Activated naive CD4-positive, alpha-beta T cell treated with anti-CD3 and anti-CD28 coated beads for 36 hours (primary cell): ENCODE measurements at regions not wholly inside any gene's neighbourhood (a gene's known extent, or its start where the extent isn't known, plus 50 kb on each side); places are given as distances from the start of the nearest gene placed in this dataset.
"Not testable (repeated sequence)": the region's sequence is repeated elsewhere in the genome, so short reads cannot be mapped to it uniquely, and the experiment has no call there.

Experiments
- CTCF ChIA-PET: fragments of 350-600 bp; sonication (Branson Sonifier 250); formaldehyde crosslinking; loops from one replicate; lab custom pipeline; 2021; ENCODE audit warnings: antibody characterized with exemption; lab: Charles Lee
- DNase-seq: peaks from one replicate; pipeline ENCODE4 v3.0.0-alpha.2; 2020
- H3K27ac Mint-ChIP-seq: one replicate; pipeline ENCODE4 v1.8.0; 2021; ENCODE audit warnings: mild to moderate bottlenecking, mixed read lengths
- H3K27me3 Mint-ChIP-seq: one replicate; pipeline ENCODE4 v1.8.0; 2021; ENCODE audit warnings: low read depth, mixed read lengths
- H3K36me3 Mint-ChIP-seq: one replicate; pipeline ENCODE4 v1.8.0; 2021; ENCODE audit warnings: low read depth, mixed read lengths
- H3K4me1 Mint-ChIP-seq: one replicate; pipeline ENCODE4 v1.8.0; 2021; ENCODE audit warnings: low read depth, mixed read lengths
- H3K4me3 Mint-ChIP-seq: one replicate; pipeline ENCODE4 v1.8.0; 2021; ENCODE audit warnings: mild to moderate bottlenecking, moderate library complexity, mixed read lengths
- H3K9me3 Mint-ChIP-seq: one replicate; pipeline ENCODE4 v1.8.0; 2021; ENCODE audit warnings: mixed read lengths
- intact Hi-C: fragments of 100-400 bp; cut with micrococcal nuclease; formaldehyde crosslinking; loops from one replicate; pipeline ENCODE4 v1.15.1; 2023

- DNase-seq = no peak
- no peak overlapping the region for H3K27ac Mint-ChIP-seq
- H3K4me1 Mint-ChIP-seq = no peaks in the 10 kb centered on the region
- no peaks in the 10 kb centered on the region for H3K9me3 Mint-ChIP-seq
- intact Hi-C loops = no loop called here
- CTCF ChIA-PET = no interaction called here
- no peaks in the 10 kb centered on the region for H3K27me3 Mint-ChIP-seq
- H3K4me3 Mint-ChIP-seq = no peak overlapping the region
- no peaks in the 10 kb centered on the region for H3K36me3 Mint-ChIP-seq
Measured at GRCh38 chr6:14894105-14894504, 351.8 kb upstream of the JARID2 start.

- no peaks in the 10 kb centered on the region for H3K36me3 Mint-ChIP-seq
- intact Hi-C loops = no loop called here
Measured at GRCh38 chr6:14896475-14896874, 349.4 kb upstream of the JARID2 start.

GRCh38 chr6:14897831-14898230 is 348.0 kb upstream of the JARID2 start:
- Mint-ChIP-seq H3K36me3 (no peaks in the 10 kb centered on the region), H3K27ac (no peak overlapping the region), H3K4me3 (no peak overlapping the region), H3K27me3 (no peaks in the 10 kb centered on the region), H3K9me3 (peaks cover 2% of the 10 kb centered on the region), H3K4me1 (no peaks in the 10 kb centered on the region)
- intact Hi-C loops = no loop called here
- CTCF ChIA-PET = no interaction called here
- DNase-seq = no peak

More at GRCh38 chr6:14896475-14896874, 349.4 kb upstream of the JARID2 start:
- no peak for DNase-seq
- H3K27me3 Mint-ChIP-seq = no peaks in the 10 kb centered on the region
- no peak overlapping the region for H3K27ac Mint-ChIP-seq
- no peaks in the 10 kb centered on the region for H3K4me1 Mint-ChIP-seq
- H3K4me3 Mint-ChIP-seq = no peak overlapping the region
- CTCF ChIA-PET = no interaction called here
- H3K9me3 Mint-ChIP-seq = peaks cover 2% of the 10 kb centered on the region

GRCh38 chr6:14899441-14899840 is 346.4 kb upstream of the JARID2 start:
- intact Hi-C loops, CTCF ChIA-PET, H3K4me1 Mint-ChIP-seq, H3K36me3 Mint-ChIP-seq, H3K4me3 Mint-ChIP-seq, H3K27ac Mint-ChIP-seq, H3K9me3 Mint-ChIP-seq, DNase-seq, H3K27me3 Mint-ChIP-seq: not testable (repeated sequence)

- CTCF ChIA-PET = interaction anchor here (0.6 kb wide), 1 partner anchor 78 kb away, joined by 4 read pairs; no protein-coding TSS in a partner anchor
Measured at GRCh38 chr6:14900919-14901318, 344.9 kb upstream of the JARID2 start.

GRCh38 chr6:14903176-14904038 is 342.5 kb upstream of the JARID2 start:
- no peak for DNase-seq
- Mint-ChIP-seq H3K27me3 (no peaks in the 10 kb centered on the region), H3K27ac (no peak overlapping the region), H3K4me1 (no peaks in the 10 kb centered on the region), H3K36me3 (no peaks in the 10 kb centered on the region), H3K9me3 (peaks cover 2% of the 10 kb centered on the region), H3K4me3 (no peak overlapping the region)
- CTCF ChIA-PET = no interaction called here
- intact Hi-C loops = no loop called here

More at GRCh38 chr6:14900919-14901318, 344.9 kb upstream of the JARID2 start:
- Mint-ChIP-seq H3K4me3 (no peak overlapping the region), H3K27me3 (no peaks in the 10 kb centered on the region), H3K36me3 (no peaks in the 10 kb centered on the region), H3K4me1 (no peaks in the 10 kb centered on the region), H3K9me3 (peaks cover 2% of the 10 kb centered on the region), H3K27ac (no peak overlapping the region)
- intact Hi-C loops = no loop called here
- no peak for DNase-seq

GRCh38 chr6:14905201-14905600 is 340.7 kb upstream of the JARID2 start:
- DNase-seq = no peak
- CTCF ChIA-PET = interaction anchor here (0.6 kb wide), 1 partner anchor 558 kb away, joined by 5 read pairs; no protein-coding TSS in a partner anchor
- no peaks in the 10 kb centered on the region for H3K27me3 Mint-ChIP-seq
- intact Hi-C loops = no loop called here
- H3K4me3 Mint-ChIP-seq = no peak overlapping the region
- H3K27ac Mint-ChIP-seq = no peak overlapping the region
- H3K4me1 Mint-ChIP-seq = peaks cover 4% of the 10 kb centered on the region
- peaks cover 2% of the 10 kb centered on the region for H3K9me3 Mint-ChIP-seq
- H3K36me3 Mint-ChIP-seq = no peaks in the 10 kb centered on the region

GRCh38 chr6:14906621-14907020 is 339.2 kb upstream of the JARID2 start:
- Mint-ChIP-seq H3K4me1 (peaks cover 18% of the 10 kb centered on the region), H3K36me3 (no peaks in the 10 kb centered on the region), H3K27me3 (no peaks in the 10 kb centered on the region), H3K27ac (no peak overlapping the region), H3K9me3 (no peaks in the 10 kb centered on the region), H3K4me3 (no peak overlapping the region)
- intact Hi-C loops = no loop called here
- CTCF ChIA-PET = no interaction called here
- DNase-seq = no peak

- CTCF ChIA-PET = no interaction called here
Measured at GRCh38 chr6:14910692-14911547, 334.9 kb upstream of the JARID2 start.

GRCh38 chr6:14912226-14912625 is 333.6 kb upstream of the JARID2 start:
- intact Hi-C loops = no loop called here
- DNase-seq = no peak
- H3K9me3 Mint-ChIP-seq = no peaks in the 10 kb centered on the region
- H3K27me3 Mint-ChIP-seq = no peaks in the 10 kb centered on the region
- CTCF ChIA-PET = interaction anchor here (0.5 kb wide), 1 partner anchor 79 kb away, joined by 5 read pairs; no protein-coding TSS in a partner anchor
- no peaks in the 10 kb centered on the region for H3K36me3 Mint-ChIP-seq
- H3K4me1 Mint-ChIP-seq = peaks cover 22% of the 10 kb centered on the region
- no peak overlapping the region for H3K27ac Mint-ChIP-seq
- no peak overlapping the region for H3K4me3 Mint-ChIP-seq

More at GRCh38 chr6:14910692-14911547, 334.9 kb upstream of the JARID2 start:
- Mint-ChIP-seq H3K36me3 (no peaks in the 10 kb centered on the region), H3K4me3 (no peak overlapping the region), H3K27me3 (no peaks in the 10 kb centered on the region), H3K9me3 (no peaks in the 10 kb centered on the region), H3K27ac (peak overlapping the region; percentile 22), H3K4me1 (peaks cover 22% of the 10 kb centered on the region)
- intact Hi-C loops = no loop called here
- peak; percentile 45 for DNase-seq

- peaks cover 22% of the 10 kb centered on the region for H3K4me1 Mint-ChIP-seq
- CTCF ChIA-PET = interaction anchor here (0.6 kb wide), 1 partner anchor 756 kb away, joined by 3 read pairs; no protein-coding TSS in a partner anchor
- intact Hi-C loops = no loop called here
Measured at GRCh38 chr6:14912706-14913105, 333.2 kb upstream of the JARID2 start.

GRCh38 chr6:14913931-14914330 is 331.9 kb upstream of the JARID2 start:
- Mint-ChIP-seq H3K27me3 (no peaks in the 10 kb centered on the region), H3K4me3 (no peak overlapping the region), H3K27ac (no peak overlapping the region), H3K9me3 (no peaks in the 10 kb centered on the region), H3K36me3 (no peaks in the 10 kb centered on the region), H3K4me1 (peaks cover 22% of the 10 kb centered on the region)
- intact Hi-C loops = no loop called here
- CTCF ChIA-PET = no interaction called here
- DNase-seq = no peak

More at GRCh38 chr6:14912706-14913105, 333.2 kb upstream of the JARID2 start:
- Mint-ChIP-seq H3K27me3 (no peaks in the 10 kb centered on the region), H3K9me3 (no peaks in the 10 kb centered on the region), H3K36me3 (no peaks in the 10 kb centered on the region), H3K27ac (no peak overlapping the region), H3K4me3 (no peak overlapping the region)
- no peak for DNase-seq
